ENCODE measurements at regions not wholly inside any gene's neighbourhood (a gene's known extent, or its start where the extent isn't known, plus 50 kb on each side); places are given as distances from the start of the nearest gene placed in this dataset.

DNA sequence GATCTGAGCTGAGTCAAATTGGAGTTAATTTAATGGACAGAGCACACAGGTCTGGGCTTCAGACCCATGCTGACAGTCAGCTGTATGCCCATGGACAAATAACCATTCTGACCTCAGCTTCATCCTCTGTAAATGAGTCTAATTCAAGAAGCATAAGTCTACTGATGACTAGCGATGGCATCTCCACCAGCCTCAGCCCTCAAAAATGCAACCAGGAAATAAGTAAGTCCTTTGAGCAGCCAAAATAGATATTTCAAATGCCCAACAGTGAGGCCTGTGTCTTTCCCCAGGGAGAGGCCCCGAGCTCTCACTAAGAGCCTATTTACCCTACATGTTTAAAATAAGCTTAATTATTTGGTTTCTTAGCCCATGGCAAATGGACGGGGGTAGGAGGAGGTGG, 114.2 kb upstream of the MTHFD1L start:
- Histone ChIP-seq H3K27ac (ENCODE audit: low read depth, low read length) (no peak overlapping the region), H3K4me1 (ENCODE audit: insufficient read depth, low read length) (peaks cover 7% of the 10 kb centered on the region), H3K79me2 (ENCODE audit: insufficient read depth, low read length) (no peaks in the 10 kb centered on the region), H2AFZ (ENCODE audit: low read length) (peak overlapping the region; percentile 26), H3K9me3 (ENCODE audit: low read depth, low read length) (no peaks in the 10 kb centered on the region), H3K4me3 (ENCODE audit: insufficient read depth, low read length) (no peak overlapping the region), H3K4me2 (ENCODE audit: insufficient read depth, low read length) (peak overlapping the region; percentile 30), H3K36me3 (ENCODE audit: insufficient read depth, low read length) (no peaks in the 10 kb centered on the region), H3K27me3 (ENCODE audit: insufficient read depth, low read length) (peaks cover 5% of the 10 kb centered on the region), H4K20me1 (ENCODE audit: insufficient read depth, low read length) (no peaks in the 10 kb centered on the region)
- TF ChIP-seq, protein P1, sequence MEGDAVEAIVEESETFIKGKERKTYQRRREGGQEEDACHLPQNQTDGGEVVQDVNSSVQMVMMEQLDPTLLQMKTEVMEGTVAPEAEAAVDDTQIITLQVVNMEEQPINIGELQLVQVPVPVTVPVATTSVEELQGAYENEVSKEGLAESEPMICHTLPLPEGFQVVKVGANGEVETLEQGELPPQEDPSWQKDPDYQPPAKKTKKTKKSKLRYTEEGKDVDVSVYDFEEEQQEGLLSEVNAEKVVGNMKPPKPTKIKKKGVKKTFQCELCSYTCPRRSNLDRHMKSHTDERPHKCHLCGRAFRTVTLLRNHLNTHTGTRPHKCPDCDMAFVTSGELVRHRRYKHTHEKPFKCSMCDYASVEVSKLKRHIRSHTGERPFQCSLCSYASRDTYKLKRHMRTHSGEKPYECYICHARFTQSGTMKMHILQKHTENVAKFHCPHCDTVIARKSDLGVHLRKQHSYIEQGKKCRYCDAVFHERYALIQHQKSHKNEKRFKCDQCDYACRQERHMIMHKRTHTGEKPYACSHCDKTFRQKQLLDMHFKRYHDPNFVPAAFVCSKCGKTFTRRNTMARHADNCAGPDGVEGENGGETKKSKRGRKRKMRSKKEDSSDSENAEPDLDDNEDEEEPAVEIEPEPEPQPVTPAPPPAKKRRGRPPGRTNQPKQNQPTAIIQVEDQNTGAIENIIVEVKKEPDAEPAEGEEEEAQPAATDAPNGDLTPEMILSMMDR (IDR thresholded peaks at IDR 0.05; ENCODE audit: extremely low read depth, low read depth, low read length), result no peak
- DNase-seq (ENCODE audit: insufficient read length, low spot score, missing footprints), result peak; percentile 91

DNA sequence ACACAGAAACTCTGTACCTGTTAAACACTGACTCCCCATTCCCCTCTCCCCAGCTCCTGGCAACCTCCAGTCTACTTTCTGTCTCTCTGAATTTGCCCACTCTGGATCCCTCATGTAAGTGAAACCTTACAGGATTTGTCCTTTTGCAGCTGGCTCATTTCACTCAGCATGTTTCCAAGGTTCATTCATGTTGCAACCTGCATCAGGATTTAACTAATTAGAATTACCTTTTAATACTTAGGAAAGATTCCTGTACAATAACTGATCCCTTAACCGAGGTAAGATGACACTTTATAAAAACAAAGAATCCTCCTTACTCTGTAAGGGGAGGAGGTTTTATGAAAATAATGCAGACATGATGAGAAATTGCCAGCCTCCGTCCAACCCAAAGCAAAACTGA, 113.1 kb upstream of the MTHFD1L start:
- Histone ChIP-seq H4K20me1 (ENCODE audit: insufficient read depth, low read length) (no peaks in the 10 kb centered on the region), H3K36me3 (ENCODE audit: insufficient read depth, low read length) (no peaks in the 10 kb centered on the region), H3K79me2 (ENCODE audit: insufficient read depth, low read length) (no peaks in the 10 kb centered on the region), H3K9me3 (ENCODE audit: low read depth, low read length) (no peaks in the 10 kb centered on the region), H2AFZ (ENCODE audit: low read length) (no peak overlapping the region), H3K27ac (ENCODE audit: low read depth, low read length) (no peak overlapping the region), H3K27me3 (ENCODE audit: insufficient read depth, low read length) (no peaks in the 10 kb centered on the region), H3K4me2 (ENCODE audit: insufficient read depth, low read length) (no peak overlapping the region), H3K4me1 (ENCODE audit: insufficient read depth, low read length) (peaks cover 7% of the 10 kb centered on the region), H3K4me3 (ENCODE audit: insufficient read depth, low read length) (no peak overlapping the region)
- TF ChIP-seq, protein P1 (IDR thresholded peaks at IDR 0.05; ENCODE audit: extremely low read depth, low read depth, low read length), result no peak
- DNase-seq (ENCODE audit: insufficient read length, low spot score, missing footprints), result peak; percentile 8

DNA sequence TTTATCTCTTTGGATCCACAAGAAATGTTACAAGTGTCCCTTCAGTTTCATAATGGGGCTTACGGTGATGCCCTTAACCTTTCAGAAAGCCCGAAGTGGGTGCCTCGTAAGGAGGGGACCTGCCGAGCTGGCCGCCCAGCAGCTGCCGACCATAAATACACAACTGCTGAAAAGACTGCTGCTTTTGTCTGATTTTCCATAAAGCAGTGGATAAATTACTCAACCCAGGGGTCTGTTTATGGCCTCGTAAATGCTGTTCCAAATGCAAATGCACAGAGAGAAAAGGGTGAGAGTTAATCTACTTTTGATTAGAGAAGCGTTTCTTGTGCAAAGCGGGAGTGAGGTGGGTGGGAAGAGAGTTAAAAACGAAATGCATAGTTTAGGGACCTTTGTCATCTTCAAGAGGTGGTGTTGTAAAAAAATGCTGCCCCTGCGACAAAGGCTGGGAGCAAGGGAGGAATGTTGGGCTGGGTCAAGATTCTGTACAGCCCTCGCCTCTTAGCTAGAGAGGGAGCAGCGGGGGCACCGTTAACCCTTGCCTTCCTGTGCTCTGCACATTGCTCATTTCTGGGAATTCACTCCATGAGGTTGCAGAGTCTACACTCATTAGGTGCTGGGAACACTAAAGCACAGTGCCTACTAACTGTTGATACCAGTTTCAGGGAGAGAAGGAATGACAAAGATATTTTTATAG, 112.0 kb upstream of the MTHFD1L start:
- H3K79me2 ChIP-seq (ENCODE audit: insufficient read depth, low read length), result no peaks in the 10 kb centered on the region
- H3K4me1 ChIP-seq (ENCODE audit: insufficient read depth, low read length), result peaks cover 7% of the 10 kb centered on the region
- DNase-seq (ENCODE audit: insufficient read length, low spot score, missing footprints), result no peak
- H3K27me3 ChIP-seq (ENCODE audit: insufficient read depth, low read length), result no peaks in the 10 kb centered on the region
- no peak overlapping the region for H3K4me3 ChIP-seq (ENCODE audit: insufficient read depth, low read length)
- TF ChIP-seq, protein P1 (IDR thresholded peaks at IDR 0.05; ENCODE audit: extremely low read depth, low read depth, low read length), result no peak
- H3K27ac ChIP-seq (ENCODE audit: low read depth, low read length), result no peak overlapping the region
- no peaks in the 10 kb centered on the region for H4K20me1 ChIP-seq (ENCODE audit: insufficient read depth, low read length)
- peak overlapping the region; percentile 25 for H2AFZ ChIP-seq (ENCODE audit: low read length)
- H3K36me3 ChIP-seq (ENCODE audit: insufficient read depth, low read length), result no peaks in the 10 kb centered on the region
- no peak overlapping the region for H3K4me2 ChIP-seq (ENCODE audit: insufficient read depth, low read length)
- H3K9me3 ChIP-seq (ENCODE audit: low read depth, low read length), result no peaks in the 10 kb centered on the region

DNA sequence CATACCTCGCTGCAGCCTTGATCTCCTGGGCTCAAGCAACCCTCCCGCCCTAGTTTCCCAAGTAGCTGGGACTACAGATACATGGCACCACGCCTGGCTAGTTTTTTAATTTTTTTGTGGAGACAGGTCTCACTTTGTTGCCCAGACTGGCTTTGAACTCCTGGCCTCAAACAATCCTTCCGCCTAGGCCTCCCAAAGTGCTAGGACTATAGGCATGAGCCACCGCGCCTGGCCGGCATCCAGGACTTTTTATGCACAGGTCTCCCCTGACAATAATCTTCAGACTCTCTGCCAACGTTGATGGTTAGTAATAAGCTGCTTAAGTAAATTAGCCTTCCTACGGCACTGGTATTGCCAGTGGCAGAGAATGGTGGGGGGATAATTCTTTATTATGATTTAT, 110.5 kb upstream of the MTHFD1L start:
- no peaks in the 10 kb centered on the region for H4K20me1 ChIP-seq (ENCODE audit: insufficient read depth, low read length)
- H3K4me3 ChIP-seq (ENCODE audit: insufficient read depth, low read length), result no peak overlapping the region
- DNase-seq (ENCODE audit: insufficient read length, low spot score, missing footprints), result no peak
- peaks cover 7% of the 10 kb centered on the region for H3K4me1 ChIP-seq (ENCODE audit: insufficient read depth, low read length)
- H3K36me3 ChIP-seq (ENCODE audit: insufficient read depth, low read length), result no peaks in the 10 kb centered on the region
- no peaks in the 10 kb centered on the region for H3K27me3 ChIP-seq (ENCODE audit: insufficient read depth, low read length)
- H3K79me2 ChIP-seq (ENCODE audit: insufficient read depth, low read length), result no peaks in the 10 kb centered on the region
- H3K27ac ChIP-seq (ENCODE audit: low read depth, low read length), result no peak overlapping the region
- TF ChIP-seq, protein P1 (IDR thresholded peaks at IDR 0.05; ENCODE audit: extremely low read depth, low read depth, low read length), result no peak
- no peaks in the 10 kb centered on the region for H3K9me3 ChIP-seq (ENCODE audit: low read depth, low read length)
- no peak overlapping the region for H3K4me2 ChIP-seq (ENCODE audit: insufficient read depth, low read length)
- no peak overlapping the region for H2AFZ ChIP-seq (ENCODE audit: low read length)

Data from osteoblast (primary cell).